ENCODE measurements at regions not wholly inside any gene's neighbourhood (a gene's known extent, or its start where the extent isn't known, plus 50 kb on each side); places are given as distances from the start of the nearest gene placed in this dataset.
A peak's percentile ranks its signal among the peaks of the same experiment; 100 is the strongest.

DNA sequence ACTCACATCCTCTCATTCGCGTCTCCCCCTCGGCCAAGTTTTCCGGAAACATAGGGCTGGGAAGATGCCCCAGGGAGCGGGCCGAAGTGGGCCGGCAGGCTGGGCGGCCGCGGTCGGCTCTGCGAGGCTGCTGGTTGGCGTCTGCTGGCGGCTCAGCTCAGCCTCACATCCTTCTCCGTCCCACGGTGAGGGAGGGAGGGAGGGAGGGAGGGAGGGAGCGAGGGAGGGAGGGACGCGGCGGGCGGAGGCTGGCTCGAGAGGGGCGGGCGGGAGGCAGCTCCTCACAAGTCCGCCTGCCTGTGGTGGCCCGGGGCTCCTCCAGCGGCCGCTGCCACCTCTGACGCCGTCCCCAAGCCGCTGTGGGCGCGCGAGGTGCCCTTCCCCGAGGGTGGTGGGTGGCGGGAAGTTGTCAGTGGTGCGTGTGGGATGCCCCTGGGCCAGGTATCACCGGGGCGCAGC lies 93.8 kb downstream of the RFLNA start:
- no peak for TF ChIP-seq ZFX (IDR thresholded peaks at IDR 0.05)
- TF ChIP-seq, protein P1, sequence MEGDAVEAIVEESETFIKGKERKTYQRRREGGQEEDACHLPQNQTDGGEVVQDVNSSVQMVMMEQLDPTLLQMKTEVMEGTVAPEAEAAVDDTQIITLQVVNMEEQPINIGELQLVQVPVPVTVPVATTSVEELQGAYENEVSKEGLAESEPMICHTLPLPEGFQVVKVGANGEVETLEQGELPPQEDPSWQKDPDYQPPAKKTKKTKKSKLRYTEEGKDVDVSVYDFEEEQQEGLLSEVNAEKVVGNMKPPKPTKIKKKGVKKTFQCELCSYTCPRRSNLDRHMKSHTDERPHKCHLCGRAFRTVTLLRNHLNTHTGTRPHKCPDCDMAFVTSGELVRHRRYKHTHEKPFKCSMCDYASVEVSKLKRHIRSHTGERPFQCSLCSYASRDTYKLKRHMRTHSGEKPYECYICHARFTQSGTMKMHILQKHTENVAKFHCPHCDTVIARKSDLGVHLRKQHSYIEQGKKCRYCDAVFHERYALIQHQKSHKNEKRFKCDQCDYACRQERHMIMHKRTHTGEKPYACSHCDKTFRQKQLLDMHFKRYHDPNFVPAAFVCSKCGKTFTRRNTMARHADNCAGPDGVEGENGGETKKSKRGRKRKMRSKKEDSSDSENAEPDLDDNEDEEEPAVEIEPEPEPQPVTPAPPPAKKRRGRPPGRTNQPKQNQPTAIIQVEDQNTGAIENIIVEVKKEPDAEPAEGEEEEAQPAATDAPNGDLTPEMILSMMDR (conservative IDR thresholded peaks at IDR 0.05), result no peak
- peak overlapping the region; percentile 94 for H3K27ac ChIP-seq

DNA sequence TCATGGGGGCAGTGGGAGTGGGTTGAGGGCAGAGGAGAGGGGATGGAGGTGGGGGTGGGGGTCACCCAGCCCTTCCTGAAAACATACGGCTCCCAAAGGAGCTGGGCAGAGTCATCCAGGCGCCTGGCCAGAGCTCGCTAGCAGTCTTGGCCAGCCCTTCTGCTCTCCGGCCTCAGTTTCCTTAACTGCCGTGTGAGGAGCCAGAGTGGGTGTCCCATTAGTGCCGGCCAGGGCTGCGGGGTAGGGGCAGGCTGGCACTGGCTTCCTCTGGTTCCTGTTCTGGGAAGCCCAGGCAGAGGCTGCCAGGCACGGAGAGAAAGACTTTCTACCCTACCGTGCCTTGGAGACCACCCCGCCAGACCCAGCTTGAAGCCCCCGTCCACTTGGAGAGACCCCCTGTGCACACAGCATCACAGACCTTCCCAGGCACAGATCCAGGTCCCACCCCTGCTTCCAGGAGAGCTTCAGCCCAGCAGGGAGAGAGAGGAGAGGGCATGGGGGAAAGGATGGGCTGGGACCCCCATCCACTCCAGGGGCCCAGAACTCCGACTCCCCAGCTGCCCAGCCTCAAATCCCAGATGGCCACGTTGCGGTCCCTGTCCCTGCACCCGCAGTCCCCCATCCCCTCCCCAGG lies 93.3 kb downstream of the RFLNA start:
- peak overlapping the region; percentile 94 for H3K27ac ChIP-seq
- TF ChIP-seq, protein P1 (conservative IDR thresholded peaks at IDR 0.05), result no peak
- no peak for TF ChIP-seq ZFX (IDR thresholded peaks at IDR 0.05)

DNA sequence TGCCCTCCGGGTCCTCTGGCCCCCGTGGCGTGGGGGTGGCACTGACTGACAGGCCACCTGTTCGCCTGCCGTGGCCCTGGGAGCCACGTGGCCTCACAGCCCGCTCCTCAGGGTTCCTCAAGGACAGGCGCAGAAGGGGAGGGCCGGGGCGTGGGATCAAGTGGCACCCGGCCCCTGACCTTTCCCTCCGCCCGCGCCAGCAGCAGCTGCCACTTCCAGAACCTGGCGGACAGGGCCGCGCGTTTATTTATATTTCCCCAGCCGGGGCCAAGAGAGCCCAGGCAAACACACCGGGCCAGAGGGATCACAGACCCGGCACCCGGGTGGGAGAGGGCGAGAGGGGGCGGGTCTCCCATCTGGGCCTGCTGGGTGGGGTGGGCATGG lies 92.6 kb downstream of the RFLNA start:
- H3K27ac ChIP-seq, result peak overlapping the region; percentile 94
- TF ChIP-seq ZFX (IDR thresholded peaks at IDR 0.05), result no peak
- TF ChIP-seq, protein P1 (conservative IDR thresholded peaks at IDR 0.05), result no peak

DNA sequence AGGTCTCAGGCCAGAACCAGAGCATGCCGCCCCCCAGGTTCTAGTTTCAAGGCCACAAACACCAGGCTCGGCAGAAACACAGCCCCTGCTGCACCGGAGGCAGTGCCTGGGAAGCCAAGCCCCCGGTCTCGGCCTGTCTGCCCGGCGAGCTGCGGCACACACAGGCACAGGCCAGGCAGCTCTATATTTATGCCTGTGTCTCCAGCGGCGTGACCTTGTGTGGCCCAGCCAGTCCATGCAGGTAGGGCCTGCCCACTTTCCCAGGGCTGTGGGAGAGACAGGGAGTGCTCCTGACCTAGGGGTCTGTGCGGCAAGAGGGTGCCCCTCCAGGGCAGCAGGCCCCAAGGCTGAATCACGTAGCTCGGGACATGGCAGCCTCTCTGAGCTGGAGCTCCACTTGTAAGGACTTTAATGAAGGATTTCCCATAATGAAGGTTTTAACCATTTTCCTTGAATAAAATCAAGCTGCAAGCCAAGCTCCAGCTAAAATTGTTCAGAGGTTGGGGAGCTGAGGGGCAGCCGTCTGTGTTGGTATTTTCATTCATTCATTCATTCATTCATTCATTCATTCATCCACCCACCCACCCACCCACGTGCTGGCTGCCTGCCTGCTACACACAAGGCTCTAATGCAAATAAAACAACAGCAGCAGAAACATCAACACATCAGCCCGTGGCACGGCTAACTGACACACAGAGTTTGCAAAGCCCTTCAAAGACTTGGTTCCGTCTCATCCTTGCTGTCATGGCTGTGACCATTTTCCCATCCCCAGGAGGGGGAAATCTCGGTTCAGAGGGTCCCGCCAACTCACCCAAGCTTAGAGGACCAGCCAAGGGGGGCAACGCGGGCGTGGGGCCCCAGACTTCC lies 92.0 kb downstream of the RFLNA start:
- TF ChIP-seq, protein P1 (conservative IDR thresholded peaks at IDR 0.05), result no peak
- TF ChIP-seq ZFX (IDR thresholded peaks at IDR 0.05), result no peak
- peak overlapping the region; percentile 94 for H3K27ac ChIP-seq

DNA sequence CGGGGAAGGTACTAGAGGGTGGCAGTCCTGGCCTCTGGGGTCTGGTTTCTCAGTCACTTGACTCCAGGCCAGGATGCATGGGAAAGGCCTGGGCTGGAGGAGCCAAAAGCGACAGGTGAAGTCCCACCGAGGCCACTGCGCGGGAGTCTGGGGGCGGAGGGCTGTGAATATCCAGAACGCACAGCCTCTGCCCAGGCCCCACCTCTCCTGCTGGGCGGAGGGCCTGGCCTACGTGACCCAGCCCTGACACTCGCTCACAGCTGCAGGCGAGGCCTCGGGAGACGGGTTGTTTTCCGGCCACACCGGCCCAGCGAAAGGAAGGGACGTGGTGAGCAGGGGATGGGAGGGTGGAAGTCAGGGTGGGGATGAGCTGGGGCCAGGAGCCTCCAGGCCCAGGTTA lies 91.2 kb downstream of the RFLNA start:
- TF ChIP-seq ZFX (IDR thresholded peaks at IDR 0.05), result no peak
- TF ChIP-seq, protein P1 (conservative IDR thresholded peaks at IDR 0.05), result no peak
- H3K27ac ChIP-seq, result peak overlapping the region; percentile 94; the same call in 1 of the 2 replicates

DNA sequence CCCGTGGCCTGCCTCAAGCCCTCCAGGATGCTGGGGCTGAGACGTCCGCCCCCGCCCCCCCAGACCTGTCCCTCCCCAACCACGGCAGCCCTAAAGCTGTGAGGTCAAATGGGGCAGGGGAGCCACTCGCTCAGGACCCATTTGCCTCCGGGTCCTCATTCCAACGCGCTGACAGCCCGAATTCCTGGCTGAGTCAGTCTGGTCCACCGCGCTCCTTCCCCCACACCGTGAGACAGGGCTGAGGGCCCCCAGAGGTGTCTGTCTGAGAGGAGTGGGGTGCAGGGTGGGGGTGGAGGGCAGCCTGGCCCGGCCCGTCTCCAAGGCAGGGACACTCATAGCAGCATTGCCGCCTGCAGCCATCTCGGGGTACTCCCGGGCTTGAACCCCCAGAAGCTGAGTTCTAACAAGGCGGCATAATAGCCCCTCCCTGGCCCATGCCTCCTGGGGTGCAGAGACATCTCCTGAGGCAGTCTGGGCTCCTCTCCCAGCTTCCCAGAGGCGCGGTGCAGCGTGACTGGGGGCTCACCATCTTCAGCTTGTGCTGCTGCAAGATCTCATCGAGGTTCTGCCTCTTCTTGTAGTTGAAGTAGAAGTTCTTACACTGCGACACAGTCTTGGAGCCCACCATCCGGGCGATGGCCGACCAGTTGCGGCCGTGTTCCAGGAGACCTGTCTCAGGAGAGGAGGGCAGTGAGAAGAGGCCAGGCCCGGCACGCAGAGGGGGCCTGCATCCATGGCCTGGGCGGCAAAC lies 90.5 kb downstream of the RFLNA start:
- H3K27ac ChIP-seq, result 0 out of 2 replicates have a peak overlapping the region, but pooled peaks have one; percentile 94
- TF ChIP-seq, protein P1 (conservative IDR thresholded peaks at IDR 0.05), result no peak
- TF ChIP-seq ZFX (IDR thresholded peaks at IDR 0.05), result no peak

All from C4-2B (cell line).